Upper lobe of right lung (tissue), 1 donor: ENCODE measurements at regions not wholly inside any gene's neighbourhood (a gene's known extent, or its start where the extent isn't known, plus 50 kb on each side); places are given as distances from the start of the nearest gene placed in this dataset.

ENCODE experiments used
- ATAC-seq: fragments of 200-7000 bp; cut with Tn5 transposase; one replicate; pipeline ENCODE4 v1.9.1; 2020; ENCODE audit warnings: mild to moderate bottlenecking, moderate library complexity
- DNase-seq: peaks from one replicate; pipeline ENCODE4 v3.0.0-alpha.2; 2020
- H3K27ac ChIP-seq: fragments of 200-600 bp; one replicate; pipeline ENCODE4 v1.8.0; 2022
- H3K27me3 ChIP-seq: fragments of 200-600 bp; one replicate; pipeline ENCODE4 v1.8.0; 2022; ENCODE audit warnings: mild to moderate bottlenecking
- H3K36me3 ChIP-seq: fragments of 200-600 bp; one replicate; pipeline ENCODE4 v1.8.0; 2022
- H3K4me1 ChIP-seq: fragments of 200-600 bp; one replicate; pipeline ENCODE4 v1.8.0; 2022
- H3K4me3 ChIP-seq: fragments of 200-600 bp; one replicate; pipeline ENCODE4 v1.8.0; 2022; ENCODE audit warnings: mild to moderate bottlenecking
- H3K9me3 ChIP-seq: fragments of 200-600 bp; one replicate; pipeline ENCODE4 v1.8.0; 2022
- intact Hi-C: fragments of 100-400 bp; cut with DNase I; formaldehyde crosslinking; loops from one replicate; pipeline ENCODE4 v1.11.0; 2022
- TF ChIP-seq, protein P1 (sequence below): fragments of 200-600 bp; IDR thresholded peaks from one replicate; pipeline ENCODE4 v1.8.0; 2022; ENCODE audit warnings: antibody characterized with exemption
- donor health status: DM: no; HTN: yes; CAD: no; lungs with severe emphysema.

DNA sequence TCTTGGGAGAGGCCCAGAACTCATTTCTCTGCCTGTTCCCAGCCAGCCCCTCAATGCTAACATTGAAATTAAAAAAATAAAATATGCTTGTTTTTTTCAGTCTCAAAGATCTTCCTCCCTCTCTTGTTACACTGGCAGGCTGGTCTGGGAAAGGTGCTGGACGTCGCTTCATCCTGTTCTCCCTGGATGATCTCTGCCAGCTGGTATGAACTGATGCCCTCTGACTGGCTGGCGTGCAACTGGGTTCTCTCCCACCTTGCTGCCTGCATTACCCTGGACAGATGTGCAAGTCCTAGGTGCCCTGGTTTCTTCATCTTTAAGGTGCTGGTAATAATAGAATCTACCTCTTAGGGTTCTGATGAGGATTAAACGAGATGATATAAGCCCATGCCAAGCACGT, 263.9 kb upstream of the PROK2 start:
- no peak for ATAC-seq
- TF ChIP-seq, protein P1, sequence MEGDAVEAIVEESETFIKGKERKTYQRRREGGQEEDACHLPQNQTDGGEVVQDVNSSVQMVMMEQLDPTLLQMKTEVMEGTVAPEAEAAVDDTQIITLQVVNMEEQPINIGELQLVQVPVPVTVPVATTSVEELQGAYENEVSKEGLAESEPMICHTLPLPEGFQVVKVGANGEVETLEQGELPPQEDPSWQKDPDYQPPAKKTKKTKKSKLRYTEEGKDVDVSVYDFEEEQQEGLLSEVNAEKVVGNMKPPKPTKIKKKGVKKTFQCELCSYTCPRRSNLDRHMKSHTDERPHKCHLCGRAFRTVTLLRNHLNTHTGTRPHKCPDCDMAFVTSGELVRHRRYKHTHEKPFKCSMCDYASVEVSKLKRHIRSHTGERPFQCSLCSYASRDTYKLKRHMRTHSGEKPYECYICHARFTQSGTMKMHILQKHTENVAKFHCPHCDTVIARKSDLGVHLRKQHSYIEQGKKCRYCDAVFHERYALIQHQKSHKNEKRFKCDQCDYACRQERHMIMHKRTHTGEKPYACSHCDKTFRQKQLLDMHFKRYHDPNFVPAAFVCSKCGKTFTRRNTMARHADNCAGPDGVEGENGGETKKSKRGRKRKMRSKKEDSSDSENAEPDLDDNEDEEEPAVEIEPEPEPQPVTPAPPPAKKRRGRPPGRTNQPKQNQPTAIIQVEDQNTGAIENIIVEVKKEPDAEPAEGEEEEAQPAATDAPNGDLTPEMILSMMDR, result no peak
- no peak for DNase-seq
- no peaks in the 10 kb centered on the region for H3K36me3 ChIP-seq
- peaks cover 2% of the 10 kb centered on the region for H3K4me1 ChIP-seq
- H3K4me3 ChIP-seq, result no peak overlapping the region
- no peak overlapping the region for H3K27ac ChIP-seq
- intact Hi-C loops, result no loop called here
- H3K9me3 ChIP-seq, result no peaks in the 10 kb centered on the region
- H3K27me3 ChIP-seq, result no peaks in the 10 kb centered on the region

DNA sequence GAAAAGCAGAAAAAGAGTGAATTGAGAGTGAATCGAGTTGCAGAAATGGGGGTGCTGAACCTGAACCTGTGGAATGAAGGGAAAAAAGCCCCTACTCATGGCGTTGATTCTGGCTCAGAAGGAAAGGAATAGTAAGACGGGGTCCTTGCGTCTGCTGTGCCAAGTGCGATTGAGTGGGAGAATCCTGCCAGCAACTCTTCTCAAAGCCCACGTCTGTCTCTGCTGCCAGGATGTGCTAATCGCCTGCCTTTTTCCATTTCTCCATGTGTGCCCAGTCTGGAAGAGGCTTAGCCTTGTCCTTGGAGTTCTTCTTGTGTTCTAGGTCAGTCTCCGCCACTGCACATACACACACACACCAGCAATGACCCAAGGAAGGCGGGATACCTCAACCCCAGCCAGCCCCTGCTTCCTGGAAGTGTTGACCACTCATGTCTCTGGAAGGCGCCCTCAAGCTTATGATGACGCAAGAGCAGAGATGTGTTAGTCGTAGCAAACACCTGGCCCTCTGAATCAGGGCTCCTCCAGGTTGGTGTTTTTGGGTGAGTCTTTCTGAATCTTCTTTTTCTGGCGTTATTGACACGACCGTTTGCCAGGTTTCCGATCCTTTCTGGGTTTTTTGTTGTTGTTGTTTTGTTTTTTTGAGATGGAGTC, 262.4 kb upstream of the PROK2 start:
- no peak for ATAC-seq
- intact Hi-C loops, result no loop called here
- peaks cover 4% of the 10 kb centered on the region for H3K4me1 ChIP-seq
- TF ChIP-seq, protein P1, result no peak
- DNase-seq, result no peak
- H3K27ac ChIP-seq, result no peak overlapping the region
- H3K36me3 ChIP-seq, result no peaks in the 10 kb centered on the region
- no peaks in the 10 kb centered on the region for H3K9me3 ChIP-seq
- no peak overlapping the region for H3K4me3 ChIP-seq
- no peaks in the 10 kb centered on the region for H3K27me3 ChIP-seq

DNA sequence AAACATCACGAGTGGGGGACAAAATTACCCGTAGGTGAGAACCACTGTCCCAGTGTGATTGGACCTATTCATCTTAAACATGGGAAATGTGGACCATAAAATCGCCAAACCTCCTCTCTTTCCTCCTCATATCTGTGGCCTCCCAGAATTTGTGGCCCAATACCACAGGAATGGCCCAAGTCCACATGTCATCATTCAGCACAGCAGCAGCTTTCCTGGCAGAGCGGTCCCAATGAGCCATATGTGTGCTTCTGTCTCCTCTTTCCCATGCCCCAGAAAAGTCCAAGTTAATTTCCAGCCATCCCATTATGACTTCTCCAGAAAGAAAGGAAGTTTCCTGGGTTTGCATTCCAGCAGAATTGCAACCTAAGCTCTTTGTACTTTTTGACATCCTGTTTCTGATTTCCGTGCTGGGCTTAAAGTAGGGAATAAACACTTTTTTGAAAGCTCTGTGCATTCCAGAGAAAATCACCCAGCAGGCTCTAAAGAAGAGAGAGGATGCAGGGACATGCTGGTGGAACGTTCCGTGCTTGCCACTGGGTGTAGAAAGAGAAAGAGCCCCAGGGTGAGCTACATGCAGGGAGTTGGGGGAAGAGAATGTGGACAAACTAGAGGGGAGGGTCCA, 259.4 kb upstream of the PROK2 start:
- H3K27me3 ChIP-seq, result no peaks in the 10 kb centered on the region
- no peaks in the 10 kb centered on the region for H3K9me3 ChIP-seq
- TF ChIP-seq, protein P1, result no peak
- H3K4me1 ChIP-seq, result peaks cover 4% of the 10 kb centered on the region
- DNase-seq (no peak), ATAC-seq (no peak)
- no peaks in the 10 kb centered on the region for H3K36me3 ChIP-seq
- intact Hi-C loops, result no loop called here
- H3K27ac ChIP-seq, result no peak overlapping the region
- no peak overlapping the region for H3K4me3 ChIP-seq

DNA sequence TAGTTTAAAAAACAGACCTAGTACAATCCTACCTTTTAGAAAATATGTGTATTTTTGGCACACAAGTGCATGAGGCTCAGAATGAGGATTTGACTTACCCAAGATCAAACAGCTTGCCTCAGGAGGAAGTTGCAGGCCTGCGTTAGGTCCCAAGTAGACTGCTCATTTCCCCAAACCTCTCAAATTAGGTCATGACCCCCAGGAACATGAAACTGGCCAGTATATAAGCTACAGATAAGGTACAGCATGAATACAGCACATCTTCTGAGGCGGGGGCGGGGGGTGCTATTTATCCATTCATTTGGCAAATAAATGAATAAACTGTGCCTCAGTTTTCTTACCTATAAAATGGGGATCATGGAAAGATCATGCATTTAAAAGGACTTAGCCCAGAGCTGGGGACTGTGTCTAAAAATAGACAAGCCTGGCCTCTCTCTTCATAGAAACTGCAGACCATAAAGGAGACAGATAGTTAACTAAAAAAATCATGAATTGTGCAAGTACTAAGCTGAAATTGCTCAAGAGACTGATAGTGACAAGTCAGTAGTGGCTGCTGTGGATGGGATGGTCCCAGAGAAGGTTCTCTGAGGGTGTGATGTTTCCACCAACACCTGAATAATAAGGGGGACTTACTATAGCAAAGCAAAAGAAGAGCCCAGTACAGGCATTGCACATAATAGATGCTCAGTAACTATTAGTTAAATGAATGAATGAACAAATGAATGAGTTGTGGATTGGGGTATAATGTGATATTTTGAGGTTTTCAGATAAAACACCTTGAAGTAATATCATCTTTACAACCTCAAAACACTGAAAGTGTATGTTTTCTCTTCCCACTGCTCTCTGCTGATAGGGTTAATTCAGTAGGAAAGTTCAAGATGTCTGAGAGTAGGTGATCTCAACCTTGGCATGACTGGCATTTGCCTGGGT, 258.5 kb upstream of the PROK2 start:
- H3K4me1 ChIP-seq, result peaks cover 4% of the 10 kb centered on the region
- DNase-seq, result no peak
- no peak overlapping the region for H3K27ac ChIP-seq
- TF ChIP-seq, protein P1, result no peak
- intact Hi-C loops, result no loop called here
- no peaks in the 10 kb centered on the region for H3K27me3 ChIP-seq
- no peaks in the 10 kb centered on the region for H3K36me3 ChIP-seq
- peak; percentile 82 for ATAC-seq
- H3K9me3 ChIP-seq, result no peaks in the 10 kb centered on the region
- no peak overlapping the region for H3K4me3 ChIP-seq

DNA sequence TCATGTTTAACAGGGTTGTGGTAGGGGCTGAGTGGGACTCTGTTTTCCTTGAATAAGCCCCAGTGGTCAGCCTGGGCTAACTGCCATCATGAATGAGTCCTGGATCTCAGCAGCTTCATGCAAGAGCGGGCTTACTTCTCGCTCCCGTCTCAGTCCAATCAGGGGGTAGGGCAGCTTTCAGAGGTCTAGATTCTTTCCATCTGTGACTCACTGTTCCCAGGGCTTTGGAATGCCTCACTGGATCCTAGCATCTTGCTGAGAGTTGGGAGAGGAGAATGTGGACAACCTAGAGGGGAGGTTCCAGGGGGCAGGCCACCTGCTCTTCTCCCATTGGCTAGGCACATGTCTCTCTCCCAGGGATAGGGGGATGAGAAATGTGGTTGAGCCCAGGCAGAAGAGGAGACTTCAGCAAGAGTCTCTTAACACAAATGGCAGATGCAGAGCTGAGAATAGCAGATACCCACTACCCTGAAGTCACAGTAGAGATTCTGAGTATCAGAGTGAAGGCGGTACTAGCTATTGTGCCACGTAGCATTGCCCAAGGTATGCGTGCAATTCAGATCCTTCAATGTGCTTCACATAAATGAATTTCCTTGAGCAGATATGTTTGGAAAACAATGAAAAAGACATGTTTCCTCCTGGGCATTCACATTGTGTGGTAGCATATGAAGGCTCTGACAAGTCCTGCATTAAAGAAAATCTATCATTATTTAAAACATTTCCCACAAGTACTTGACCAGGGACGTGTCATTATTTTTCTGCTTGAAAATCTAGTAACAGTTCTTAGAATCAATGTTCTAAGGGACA, 257.7 kb upstream of the PROK2 start:
- peaks cover 4% of the 10 kb centered on the region for H3K4me1 ChIP-seq
- ATAC-seq (no peak), DNase-seq (no peak)

More for the DNA sequence above, 257.7 kb upstream of the PROK2 start:
- Histone ChIP-seq H3K9me3 (no peaks in the 10 kb centered on the region), H3K27ac (no peak overlapping the region), H3K4me3 (no peak overlapping the region), H3K27me3 (no peaks in the 10 kb centered on the region), H3K36me3 (no peaks in the 10 kb centered on the region)
- TF ChIP-seq, protein P1, result no peak
- intact Hi-C loops, result no loop called here
